SIG-M5 (cell line): ENCODE measurements at regions not wholly inside any gene's neighbourhood (a gene's known extent, or its start where the extent isn't known, plus 50 kb on each side); places are given as distances from the start of the nearest gene placed in this dataset.

ENCODE experiments used
- DNase-seq: peaks from one replicate; lab custom pipeline; 2025; lab: John Stamatoyannopoulos, UW

GRCh38 chr1:184888505-184888904 is 85.8 kb downstream of the NIBAN1 start:
- DNase-seq = no peak

- no peak for DNase-seq
These were observed 91.1 kb downstream of the NIBAN1 start for GRCh38 chr1:184882957-184883815.

- DNase-seq = peak; percentile 80
These were observed 92.1 kb downstream of the NIBAN1 start for GRCh38 chr1:184881941-184882913.

- no peak for DNase-seq
These were observed 94.3 kb downstream of the NIBAN1 start for GRCh38 chr1:184879876-184880557.

GRCh38 chr1:184878602-184879001 is 95.7 kb downstream of the NIBAN1 start:
- no peak for DNase-seq

GRCh38 chr1:184878002-184878401 is 96.3 kb downstream of the NIBAN1 start:
- DNase-seq = no peak

GRCh38 chr1:184876015-184876414 is 98.3 kb downstream of the NIBAN1 start:
- peak; percentile 93 for DNase-seq

- DNase-seq = no peak
These were observed 99.1 kb downstream of the NIBAN1 start for GRCh38 chr1:184875218-184875617.

- DNase-seq = no peak
These were observed 104.0 kb downstream of the NIBAN1 start for GRCh38 chr1:184870319-184870718.

- peak; percentile 46 for DNase-seq
These were observed 106.2 kb downstream of the NIBAN1 start for GRCh38 chr1:184867866-184868689.

GRCh38 chr1:184866991-184867788 is 107.1 kb downstream of the NIBAN1 start:
- DNase-seq = peak; percentile 99

- DNase-seq = no peak
These were observed 107.7 kb downstream of the NIBAN1 start for GRCh38 chr1:184866586-184866985.

- no peak for DNase-seq
These were observed 108.5 kb downstream of the NIBAN1 start for GRCh38 chr1:184865831-184866230.

GRCh38 chr1:184861755-184862336 is 107.2 kb upstream of the EDEM3 start:
- no peak for DNase-seq

GRCh38 chr1:184860985-184861754 is 106.5 kb upstream of the EDEM3 start:
- no peak for DNase-seq

GRCh38 chr1:184860535-184860934 is 105.9 kb upstream of the EDEM3 start:
- no peak for DNase-seq

GRCh38 chr1:184859381-184860105 is 104.9 kb upstream of the EDEM3 start:
- no peak for DNase-seq

- no peak for DNase-seq
These were observed 103.6 kb upstream of the EDEM3 start for GRCh38 chr1:184858288-184858687.
